HL-60 (cell line): ENCODE measurements at regions not wholly inside any gene's neighbourhood (a gene's known extent, or its start where the extent isn't known, plus 50 kb on each side); places are given as distances from the start of the nearest gene placed in this dataset.

ENCODE experiments used
- DNase-seq, 2 experiments: peaks; one replicate each; pipeline ENCODE4 v3.0.0-alpha.2; 2010 to 2020; ENCODE audit warnings: low read depth in 1 of 2, low spot score in 1 of 2
- H3K27ac ChIP-seq: fragments of 250-450 bp; sonication (Bioruptor Pico); replicated peaks from 2 replicates; pipeline ENCODE4 v1.5.1; 2020; ENCODE audit warnings: mild to moderate bottlenecking, moderate library complexity
- H3K27me3 ChIP-seq: fragments of 250-450 bp; sonication (Bioruptor Pico); 2 replicates; pipeline ENCODE4 v1.5.1; 2021; ENCODE audit warnings: mild to moderate bottlenecking, moderate library complexity; ENCODE audit not compliant: insufficient read depth, poor library complexity, severe bottlenecking
- H3K4me3 ChIP-seq: replicated peaks from 2 replicates; pipeline ENCODE4 v1.5.1; 2011; ENCODE audit warnings: mild to moderate bottlenecking, control low read depth, low read length; ENCODE audit not compliant: insufficient read depth
- GABPA ChIP-seq: IDR thresholded peaks from 2 replicates; pipeline ENCODE4 v1.6.1; 2012; ENCODE audit warnings: low read depth
- POLR2AphosphoS5 ChIP-seq: IDR thresholded peaks from 2 replicates; pipeline ENCODE4 v1.6.1; 2012; ENCODE audit warnings: low read depth
- SPI1 ChIP-seq: IDR thresholded peaks from 2 replicates; pipeline ENCODE4 v1.6.1; 2012; ENCODE audit warnings: low read depth, mild to moderate bottlenecking, borderline replicate concordance
- TF ChIP-seq, protein P1 (sequence below): IDR thresholded peaks from 2 replicates; pipeline ENCODE4 v1.6.1; 2012; ENCODE audit warnings: low read depth; ENCODE audit not compliant: insufficient replicate concordance
- TF ChIP-seq, protein P2 (sequence below): IDR thresholded peaks from one replicate; pipeline ENCODE4 v1.5.1; 2011; ENCODE audit warnings: low read length, control low read depth, inconsistent platforms; ENCODE audit not compliant: insufficient read depth

GRCh38 chr3:74091204-74091603, 466.5 kb upstream of the PDZRN3 start:
- no peak overlapping the region for H3K27ac ChIP-seq
- no peak overlapping the region for H3K4me3 ChIP-seq
- no peak for DNase-seq
- TF ChIP-seq SPI1 (no peak), GABPA (no peak), POLR2AphosphoS5 (no peak)
- TF ChIP-seq, protein P1, sequence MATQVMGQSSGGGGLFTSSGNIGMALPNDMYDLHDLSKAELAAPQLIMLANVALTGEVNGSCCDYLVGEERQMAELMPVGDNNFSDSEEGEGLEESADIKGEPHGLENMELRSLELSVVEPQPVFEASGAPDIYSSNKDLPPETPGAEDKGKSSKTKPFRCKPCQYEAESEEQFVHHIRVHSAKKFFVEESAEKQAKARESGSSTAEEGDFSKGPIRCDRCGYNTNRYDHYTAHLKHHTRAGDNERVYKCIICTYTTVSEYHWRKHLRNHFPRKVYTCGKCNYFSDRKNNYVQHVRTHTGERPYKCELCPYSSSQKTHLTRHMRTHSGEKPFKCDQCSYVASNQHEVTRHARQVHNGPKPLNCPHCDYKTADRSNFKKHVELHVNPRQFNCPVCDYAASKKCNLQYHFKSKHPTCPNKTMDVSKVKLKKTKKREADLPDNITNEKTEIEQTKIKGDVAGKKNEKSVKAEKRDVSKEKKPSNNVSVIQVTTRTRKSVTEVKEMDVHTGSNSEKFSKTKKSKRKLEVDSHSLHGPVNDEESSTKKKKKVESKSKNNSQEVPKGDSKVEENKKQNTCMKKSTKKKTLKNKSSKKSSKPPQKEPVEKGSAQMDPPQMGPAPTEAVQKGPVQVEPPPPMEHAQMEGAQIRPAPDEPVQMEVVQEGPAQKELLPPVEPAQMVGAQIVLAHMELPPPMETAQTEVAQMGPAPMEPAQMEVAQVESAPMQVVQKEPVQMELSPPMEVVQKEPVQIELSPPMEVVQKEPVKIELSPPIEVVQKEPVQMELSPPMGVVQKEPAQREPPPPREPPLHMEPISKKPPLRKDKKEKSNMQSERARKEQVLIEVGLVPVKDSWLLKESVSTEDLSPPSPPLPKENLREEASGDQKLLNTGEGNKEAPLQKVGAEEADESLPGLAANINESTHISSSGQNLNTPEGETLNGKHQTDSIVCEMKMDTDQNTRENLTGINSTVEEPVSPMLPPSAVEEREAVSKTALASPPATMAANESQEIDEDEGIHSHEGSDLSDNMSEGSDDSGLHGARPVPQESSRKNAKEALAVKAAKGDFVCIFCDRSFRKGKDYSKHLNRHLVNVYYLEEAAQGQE, result no peak
- TF ChIP-seq, protein P2, sequence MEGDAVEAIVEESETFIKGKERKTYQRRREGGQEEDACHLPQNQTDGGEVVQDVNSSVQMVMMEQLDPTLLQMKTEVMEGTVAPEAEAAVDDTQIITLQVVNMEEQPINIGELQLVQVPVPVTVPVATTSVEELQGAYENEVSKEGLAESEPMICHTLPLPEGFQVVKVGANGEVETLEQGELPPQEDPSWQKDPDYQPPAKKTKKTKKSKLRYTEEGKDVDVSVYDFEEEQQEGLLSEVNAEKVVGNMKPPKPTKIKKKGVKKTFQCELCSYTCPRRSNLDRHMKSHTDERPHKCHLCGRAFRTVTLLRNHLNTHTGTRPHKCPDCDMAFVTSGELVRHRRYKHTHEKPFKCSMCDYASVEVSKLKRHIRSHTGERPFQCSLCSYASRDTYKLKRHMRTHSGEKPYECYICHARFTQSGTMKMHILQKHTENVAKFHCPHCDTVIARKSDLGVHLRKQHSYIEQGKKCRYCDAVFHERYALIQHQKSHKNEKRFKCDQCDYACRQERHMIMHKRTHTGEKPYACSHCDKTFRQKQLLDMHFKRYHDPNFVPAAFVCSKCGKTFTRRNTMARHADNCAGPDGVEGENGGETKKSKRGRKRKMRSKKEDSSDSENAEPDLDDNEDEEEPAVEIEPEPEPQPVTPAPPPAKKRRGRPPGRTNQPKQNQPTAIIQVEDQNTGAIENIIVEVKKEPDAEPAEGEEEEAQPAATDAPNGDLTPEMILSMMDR, result no peak
- H3K27me3 ChIP-seq, result no peaks in the 10 kb centered on the region

- Histone ChIP-seq H3K27ac (no peak overlapping the region), H3K4me3 (no peak overlapping the region), H3K27me3 (no peaks in the 10 kb centered on the region)
- TF ChIP-seq POLR2AphosphoS5 (no peak), SPI1 (no peak)
- TF ChIP-seq, protein P2, result no peak
- DNase-seq, result no peak
Observed at GRCh38 chr3:74089814-74090213, 465.1 kb upstream of the PDZRN3 start.

GRCh38 chr3:74080056-74080461, 455.3 kb upstream of the PDZRN3 start:
- H3K27ac ChIP-seq, result no peak overlapping the region
- DNase-seq, result no peak
- TF ChIP-seq GABPA, result no peak
- no peak for TF ChIP-seq SPI1
- TF ChIP-seq, protein P2, result no peak
- TF ChIP-seq, protein P1, result no peak
- no peak for TF ChIP-seq POLR2AphosphoS5
- no peak overlapping the region for H3K4me3 ChIP-seq
- no peaks in the 10 kb centered on the region for H3K27me3 ChIP-seq

- no peak for DNase-seq
- TF ChIP-seq POLR2AphosphoS5 (no peak), SPI1 (no peak), GABPA (no peak)
- TF ChIP-seq, protein P1, result no peak
- TF ChIP-seq, protein P2, result no peak
- Histone ChIP-seq H3K27ac (no peak overlapping the region), H3K27me3 (no peaks in the 10 kb centered on the region), H3K4me3 (no peak overlapping the region)
Observed at GRCh38 chr3:74075241-74075640, 450.5 kb upstream of the PDZRN3 start.
